ENCODE measurements at regions not wholly inside any gene's neighbourhood (a gene's known extent, or its start where the extent isn't known, plus 50 kb on each side); places are given as distances from the start of the nearest gene placed in this dataset.

- TF ChIP-seq POLR2AphosphoS5 (IDR thresholded peaks at IDR 0.05; ENCODE audit: low read depth) (no peak), CTCF (IDR thresholded peaks at IDR 0.05; ENCODE audit: insufficient read depth, low read length) (no peak)
Measured at GRCh38 chr19:21655540-21656126, 111.7 kb downstream of the ZNF100 start.

Measured in HL-60 (cell line).